Panc1 (cell line): ENCODE measurements at regions not wholly inside any gene's neighbourhood (a gene's known extent, or its start where the extent isn't known, plus 50 kb on each side); places are given as distances from the start of the nearest gene placed in this dataset.

Experiments used
- ATAC-seq: fragments of 200-7000 bp; cut with Tn5 transposase; 2 replicates; pipeline ENCODE4 v1.9.1; 2020; ENCODE audit warnings: mild to moderate bottlenecking, moderate library complexity
- BruUV-seq: library from RNA; stranded (reverse); fragments of 400-500 nt; replicated peaks from 2 replicates; lab custom pipeline; 2021; lab: Mats Ljungman, UMichigan
- CTCF ChIA-PET: fragments of 300-600 bp; sonication (Branson Sonifier 250); formaldehyde crosslinking; loops from one replicate; lab custom pipeline; 2022; ENCODE audit warnings: antibody characterized with exemption; lab: Charles Lee
- POLR2A ChIA-PET: fragments of 300-600 bp; sonication (Branson Sonifier 250); formaldehyde crosslinking; loops from one replicate; lab custom pipeline; 2022; ENCODE audit warnings: antibody characterized with exemption; lab: Charles Lee
- DNase-seq: peaks from one replicate; pipeline ENCODE4 v3.0.0-alpha.2; 2010; ENCODE audit warnings: low read depth, low spot score
- H3K27ac ChIP-seq: 2 replicates; pipeline ENCODE4 v1.5.1; 2011; ENCODE audit warnings: mild to moderate bottlenecking, low read length, inconsistent platforms
- H3K27me3 ChIP-seq: fragments of 200-500 bp; sonication (Bioruptor generic); 2 replicates; pipeline ENCODE4 v1.6.0; 2014; ENCODE audit warnings: low read length, inconsistent platforms; ENCODE audit not compliant: control insufficient read depth, insufficient read depth
- H3K36me3 ChIP-seq: fragments of 200-500 bp; sonication (Bioruptor generic); 2 replicates; pipeline ENCODE4 v1.5.1; 2014; ENCODE audit warnings: inconsistent platforms, mild to moderate bottlenecking, low read length, moderate library complexity; ENCODE audit not compliant: control insufficient read depth, insufficient read depth
- H3K4me1 ChIP-seq: 2 replicates; pipeline ENCODE4 v1.5.1; 2011; ENCODE audit warnings: inconsistent platforms, mild to moderate bottlenecking, low read length, moderate library complexity; ENCODE audit not compliant: control insufficient read depth, insufficient read depth
- H3K4me3 ChIP-seq, 2 experiments: 2 replicates each; pipeline ENCODE4 v1.5.1; 2011 to 2012; ENCODE audit warnings: low read depth in 2 of 2, low read length in 2 of 2, mild to moderate bottlenecking in 2 of 2, inconsistent platforms in 1 of 2, moderate library complexity in 1 of 2
- H3K9me3 ChIP-seq: fragments of 200-500 bp; sonication (Bioruptor generic); 2 replicates; pipeline ENCODE4 v1.5.1; 2014; ENCODE audit warnings: low read depth, mild to moderate bottlenecking, inconsistent platforms, low read length, moderate library complexity; ENCODE audit not compliant: control insufficient read depth, insufficient read depth
- POLR2AphosphoS5 ChIP-seq: IDR thresholded peaks from 2 replicates; pipeline ENCODE4 v1.6.1; 2012; ENCODE audit warnings: mild to moderate bottlenecking, low read depth, low read length, moderate library complexity
- SIN3A ChIP-seq: IDR thresholded peaks from 2 replicates; pipeline ENCODE4 v1.6.1; 2012; ENCODE audit warnings: low read depth, mild to moderate bottlenecking, low read length, moderate library complexity, borderline replicate concordance; ENCODE audit not compliant: insufficient read depth
- TCF7L2 ChIP-seq: IDR thresholded peaks from 2 replicates; pipeline ENCODE4 v1.6.1; 2011; ENCODE audit warnings: mild to moderate bottlenecking, low read depth, low read length, inconsistent platforms
- in situ Hi-C: cut with HindIII; loops from 2 replicates; pipeline ENCODE4 v1.10.0; 2016; ENCODE audit warnings: low sequenced_read_pairs, low pct_unique_long_range_greater_than_20kb
- intact Hi-C: fragments of 100-400 bp; cut with micrococcal nuclease; formaldehyde crosslinking; loops from one replicate; pipeline ENCODE4 v1.10.0; 2022; ENCODE audit not compliant: unreplicated experiment
- TF ChIP-seq, protein P1 (sequence below), 2 experiments: IDR thresholded peaks; 2 replicates each; pipeline ENCODE4 v1.6.1; 2011 to 2012; ENCODE audit warnings: low read depth in 2 of 2, control low read depth in 1 of 2, low read length in 1 of 2, mild to moderate bottlenecking in 1 of 2, moderate library complexity in 1 of 2; ENCODE audit not compliant: insufficient read depth in 1 of 2
- TF ChIP-seq, protein P2 (sequence below): fragments of 450-650 bp; IDR thresholded peaks from 2 replicates; pipeline ENCODE4 v1.5.1; 2017; ENCODE audit warnings: mild to moderate bottlenecking

DNA sequence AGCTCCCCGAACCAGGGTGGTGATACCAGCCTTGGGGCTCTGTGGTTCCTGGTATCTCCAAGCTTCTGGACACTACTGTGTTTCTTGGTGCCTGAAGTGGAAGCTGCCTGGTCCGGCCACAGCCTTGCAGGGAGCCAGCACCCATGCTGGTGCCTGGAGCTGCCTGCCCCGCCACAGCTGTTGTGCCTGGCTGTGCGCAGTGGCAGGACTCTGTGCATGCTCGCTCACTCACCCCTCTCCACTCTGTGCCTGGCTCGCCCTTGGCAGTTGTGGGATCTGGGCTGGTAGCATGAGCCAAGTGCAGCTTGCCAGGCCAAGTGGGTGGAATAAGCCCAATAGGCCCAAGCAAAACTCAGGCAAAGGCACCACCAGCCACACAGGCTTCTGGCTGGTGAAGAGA, 1225.3 kb downstream of the SLITRK5 start:
- ATAC-seq (no peak), DNase-seq (no peak)
- in situ Hi-C loops (no loop called here), intact Hi-C loops (no loop called here)
- BruUV-seq: no TSS peak
- TF ChIP-seq SIN3A (no peak), POLR2AphosphoS5 (no peak), TCF7L2 (no peak)
- TF ChIP-seq, protein P1, sequence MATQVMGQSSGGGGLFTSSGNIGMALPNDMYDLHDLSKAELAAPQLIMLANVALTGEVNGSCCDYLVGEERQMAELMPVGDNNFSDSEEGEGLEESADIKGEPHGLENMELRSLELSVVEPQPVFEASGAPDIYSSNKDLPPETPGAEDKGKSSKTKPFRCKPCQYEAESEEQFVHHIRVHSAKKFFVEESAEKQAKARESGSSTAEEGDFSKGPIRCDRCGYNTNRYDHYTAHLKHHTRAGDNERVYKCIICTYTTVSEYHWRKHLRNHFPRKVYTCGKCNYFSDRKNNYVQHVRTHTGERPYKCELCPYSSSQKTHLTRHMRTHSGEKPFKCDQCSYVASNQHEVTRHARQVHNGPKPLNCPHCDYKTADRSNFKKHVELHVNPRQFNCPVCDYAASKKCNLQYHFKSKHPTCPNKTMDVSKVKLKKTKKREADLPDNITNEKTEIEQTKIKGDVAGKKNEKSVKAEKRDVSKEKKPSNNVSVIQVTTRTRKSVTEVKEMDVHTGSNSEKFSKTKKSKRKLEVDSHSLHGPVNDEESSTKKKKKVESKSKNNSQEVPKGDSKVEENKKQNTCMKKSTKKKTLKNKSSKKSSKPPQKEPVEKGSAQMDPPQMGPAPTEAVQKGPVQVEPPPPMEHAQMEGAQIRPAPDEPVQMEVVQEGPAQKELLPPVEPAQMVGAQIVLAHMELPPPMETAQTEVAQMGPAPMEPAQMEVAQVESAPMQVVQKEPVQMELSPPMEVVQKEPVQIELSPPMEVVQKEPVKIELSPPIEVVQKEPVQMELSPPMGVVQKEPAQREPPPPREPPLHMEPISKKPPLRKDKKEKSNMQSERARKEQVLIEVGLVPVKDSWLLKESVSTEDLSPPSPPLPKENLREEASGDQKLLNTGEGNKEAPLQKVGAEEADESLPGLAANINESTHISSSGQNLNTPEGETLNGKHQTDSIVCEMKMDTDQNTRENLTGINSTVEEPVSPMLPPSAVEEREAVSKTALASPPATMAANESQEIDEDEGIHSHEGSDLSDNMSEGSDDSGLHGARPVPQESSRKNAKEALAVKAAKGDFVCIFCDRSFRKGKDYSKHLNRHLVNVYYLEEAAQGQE (IDR thresholded peaks at IDR 0.05; ENCODE audit: insufficient read depth in 1 of 2, low read depth in 2 of 2, low read length in 1 of 2): no peak
- TF ChIP-seq, protein P2, sequence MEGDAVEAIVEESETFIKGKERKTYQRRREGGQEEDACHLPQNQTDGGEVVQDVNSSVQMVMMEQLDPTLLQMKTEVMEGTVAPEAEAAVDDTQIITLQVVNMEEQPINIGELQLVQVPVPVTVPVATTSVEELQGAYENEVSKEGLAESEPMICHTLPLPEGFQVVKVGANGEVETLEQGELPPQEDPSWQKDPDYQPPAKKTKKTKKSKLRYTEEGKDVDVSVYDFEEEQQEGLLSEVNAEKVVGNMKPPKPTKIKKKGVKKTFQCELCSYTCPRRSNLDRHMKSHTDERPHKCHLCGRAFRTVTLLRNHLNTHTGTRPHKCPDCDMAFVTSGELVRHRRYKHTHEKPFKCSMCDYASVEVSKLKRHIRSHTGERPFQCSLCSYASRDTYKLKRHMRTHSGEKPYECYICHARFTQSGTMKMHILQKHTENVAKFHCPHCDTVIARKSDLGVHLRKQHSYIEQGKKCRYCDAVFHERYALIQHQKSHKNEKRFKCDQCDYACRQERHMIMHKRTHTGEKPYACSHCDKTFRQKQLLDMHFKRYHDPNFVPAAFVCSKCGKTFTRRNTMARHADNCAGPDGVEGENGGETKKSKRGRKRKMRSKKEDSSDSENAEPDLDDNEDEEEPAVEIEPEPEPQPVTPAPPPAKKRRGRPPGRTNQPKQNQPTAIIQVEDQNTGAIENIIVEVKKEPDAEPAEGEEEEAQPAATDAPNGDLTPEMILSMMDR: no peak
- no peak overlapping the region for H3K4me3 ChIP-seq
- ChIA-PET POLR2A (no interaction called here), CTCF (no interaction called here)
- no peaks in the 10 kb centered on the region for H3K9me3 ChIP-seq
- no peaks in the 10 kb centered on the region for H3K36me3 ChIP-seq
- H3K27ac ChIP-seq: no peak overlapping the region
- H3K27me3 ChIP-seq: no peaks in the 10 kb centered on the region
- no peaks in the 10 kb centered on the region for H3K4me1 ChIP-seq

DNA sequence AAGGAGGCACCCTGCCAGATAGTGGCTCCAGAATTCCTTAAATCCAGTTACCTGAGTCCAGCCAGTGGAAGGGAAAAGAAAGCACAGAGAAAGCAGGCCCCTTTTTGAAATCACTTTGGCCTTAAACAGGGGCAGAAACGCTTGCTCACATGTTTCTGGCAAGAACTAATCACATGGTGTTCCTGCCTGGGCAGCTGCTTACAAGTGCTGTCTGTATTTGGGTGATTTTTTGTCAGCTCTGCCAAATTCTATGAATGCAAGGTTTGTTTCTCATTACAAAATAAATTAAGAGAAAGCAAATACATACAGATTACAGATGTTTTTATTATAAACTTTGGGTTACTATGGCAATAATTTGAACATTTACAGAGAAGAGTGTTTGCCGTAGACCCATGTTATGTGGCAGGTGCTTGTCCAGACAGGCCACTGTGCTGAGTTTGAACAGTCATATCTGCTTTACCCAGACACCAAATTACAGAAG, 1237.8 kb downstream of the SLITRK5 start:
- in situ Hi-C loops (no loop called here), intact Hi-C loops (no loop called here)
- H3K4me3 ChIP-seq: no peak overlapping the region
- no peaks in the 10 kb centered on the region for H3K36me3 ChIP-seq
- ChIA-PET CTCF (no interaction called here), POLR2A (no interaction called here)
- TF ChIP-seq SIN3A: no peak
- TF ChIP-seq TCF7L2: no peak
- TF ChIP-seq, protein P1 (IDR thresholded peaks at IDR 0.05; ENCODE audit: insufficient read depth in 1 of 2, low read depth in 2 of 2, low read length in 1 of 2): no peak
- TF ChIP-seq, protein P2: no peak
- no peak for TF ChIP-seq POLR2AphosphoS5
- no peaks in the 10 kb centered on the region for H3K4me1 ChIP-seq
- no peak overlapping the region for H3K27ac ChIP-seq
- DNase-seq (no peak), ATAC-seq (no peak)
- no TSS peak for BruUV-seq
- H3K9me3 ChIP-seq: no peaks in the 10 kb centered on the region
- H3K27me3 ChIP-seq: no peaks in the 10 kb centered on the region
